GM19467 (cell line): ENCODE measurements at regions not wholly inside any gene's neighbourhood (a gene's known extent, or its start where the extent isn't known, plus 50 kb on each side); places are given as distances from the start of the nearest gene placed in this dataset.

Experiments
- ATAC-seq: cut with Tn5 transposase; IDR thresholded peaks from one replicate; pipeline ENCODE4 v1.9.1; 2021; ENCODE audit warnings: mild to moderate bottlenecking, moderate library complexity; ENCODE audit not compliant: unreplicated experiment

DNA sequence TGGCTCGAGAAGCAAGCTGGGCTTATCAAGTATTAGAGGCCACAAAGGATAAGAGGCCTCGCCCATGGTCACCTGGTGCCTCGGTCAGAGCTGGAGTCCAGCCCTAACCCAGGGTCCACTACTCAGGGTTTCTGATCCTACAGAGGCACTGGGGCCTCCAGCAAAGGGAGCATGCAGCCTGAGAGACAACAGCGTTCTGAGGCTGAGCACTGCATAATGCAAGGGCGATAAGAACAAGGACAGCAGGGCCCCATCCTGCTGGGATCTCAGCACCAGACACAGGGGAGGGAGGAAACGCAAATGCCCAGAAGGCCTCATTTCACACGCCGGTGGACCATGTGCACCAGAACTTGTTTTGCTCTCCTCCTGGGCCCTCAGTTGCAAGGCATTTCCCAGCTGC, 63.0 kb downstream of the C5orf15 start:
- no peak for ATAC-seq

GRCh38 chr5:133904641-133905040, 63.8 kb downstream of the C5orf15 start:
- ATAC-seq: no peak

- no peak for ATAC-seq
Observed at GRCh38 chr5:133902511-133903118, 65.8 kb downstream of the C5orf15 start.

DNA sequence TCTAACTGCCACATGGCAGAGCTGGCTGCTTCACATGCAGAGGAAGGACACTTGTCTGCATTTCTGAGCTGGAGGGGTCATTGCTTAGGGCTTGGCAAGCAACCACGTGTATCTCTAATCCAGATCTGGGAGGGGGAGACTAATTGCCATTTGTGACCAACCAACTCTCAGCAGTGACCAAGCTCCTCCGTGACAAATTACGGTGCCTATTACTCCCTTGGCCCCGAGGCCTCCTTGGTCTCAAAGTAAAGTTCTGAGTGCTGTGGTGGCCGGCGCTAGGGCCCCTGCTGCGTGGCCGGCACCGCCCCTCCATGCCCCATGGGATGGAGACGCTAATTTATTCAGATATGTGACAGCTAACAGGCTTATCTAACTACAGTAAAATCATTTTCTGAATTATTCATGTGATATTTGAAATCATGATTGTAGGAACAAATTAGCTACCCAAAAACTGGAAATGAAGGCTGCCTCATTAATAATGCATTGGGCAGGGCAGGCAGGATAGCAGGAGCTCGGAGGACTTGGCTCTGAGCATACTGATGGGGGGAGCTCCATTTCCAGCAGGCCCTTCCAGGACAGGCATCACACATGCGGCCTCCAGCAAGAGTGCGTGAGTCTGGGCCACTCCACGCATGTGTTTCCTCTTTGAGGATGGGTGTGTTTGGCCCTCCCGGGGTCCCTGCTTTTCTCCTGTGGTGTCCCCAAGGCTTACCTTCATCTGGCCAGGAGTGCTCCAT, 67.7 kb downstream of the C5orf15 start:
- ATAC-seq: no peak

DNA sequence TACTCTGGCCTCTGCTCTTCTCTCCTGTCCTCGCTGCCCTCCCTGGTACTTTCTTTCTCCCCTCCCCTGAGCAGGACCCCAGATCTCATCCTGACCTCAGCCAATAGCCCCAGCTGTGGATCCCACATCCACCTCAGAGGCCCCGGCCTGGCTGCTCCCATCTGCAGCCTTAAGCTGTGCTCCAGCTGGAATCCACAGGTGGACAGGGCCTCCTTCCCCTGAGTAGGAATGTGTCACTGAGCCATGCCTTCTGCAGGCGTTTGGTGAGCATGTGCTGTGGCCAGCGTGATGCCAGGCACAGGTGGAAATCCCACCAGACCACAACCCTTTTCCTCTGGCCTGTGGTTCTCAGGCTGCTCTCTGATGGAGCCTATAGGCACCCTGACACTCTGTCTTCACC, 68.9 kb downstream of the C5orf15 start:
- no peak for ATAC-seq

GRCh38 chr5:133898440-133898839, 70.0 kb downstream of the C5orf15 start:
- no peak for ATAC-seq

- ATAC-seq: no peak
Observed at GRCh38 chr5:133897431-133897830, 71.0 kb downstream of the C5orf15 start.

GRCh38 chr5:133896873-133897272, 71.6 kb downstream of the C5orf15 start:
- ATAC-seq: no peak

- ATAC-seq: no peak
Observed at GRCh38 chr5:133895979-133896845, 72.2 kb downstream of the C5orf15 start.

GRCh38 chr5:133894143-133894542, 74.3 kb downstream of the C5orf15 start:
- no peak for ATAC-seq

GRCh38 chr5:133892774-133893173, 75.7 kb downstream of the C5orf15 start:
- no peak for ATAC-seq

DNA sequence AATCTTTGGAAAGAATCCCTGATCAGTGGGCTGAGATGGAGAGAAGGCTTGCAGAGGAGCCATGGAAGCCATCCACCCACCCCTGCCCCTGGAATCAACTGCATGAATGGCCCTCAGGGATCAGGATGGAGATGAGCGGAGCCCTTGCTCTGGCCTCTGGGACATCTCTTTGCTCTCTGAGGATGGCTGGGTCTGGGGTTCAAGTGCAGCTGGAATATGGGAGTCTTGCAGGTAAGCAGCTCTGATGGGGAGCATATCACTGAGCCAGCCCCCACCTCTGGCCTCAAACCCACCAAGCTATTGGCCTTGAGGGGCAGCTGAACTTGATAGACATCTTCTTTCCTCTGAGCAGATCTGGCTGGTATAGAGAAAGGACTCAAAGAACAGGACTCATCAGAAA, 76.1 kb downstream of the C5orf15 start:
- ATAC-seq: no peak

DNA sequence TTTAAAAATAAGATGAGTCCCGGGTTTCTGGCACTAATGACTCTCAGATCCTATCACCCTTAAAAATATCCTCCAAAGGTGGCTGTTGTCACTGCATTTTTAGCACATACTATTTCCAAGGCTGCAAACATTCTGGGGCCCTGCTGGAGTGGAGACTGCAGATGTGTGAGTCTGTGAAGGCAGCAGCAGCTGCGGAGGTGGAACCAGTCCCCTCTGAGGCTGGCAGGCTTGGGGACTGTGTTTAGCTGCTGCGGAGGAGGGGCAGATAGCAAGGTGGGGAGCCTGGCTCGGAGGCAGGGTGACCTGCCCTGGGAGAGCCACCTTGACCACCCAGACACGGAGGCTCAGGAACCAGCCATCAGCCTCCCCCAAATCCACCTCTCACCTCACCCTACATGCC, 77.0 kb downstream of the C5orf15 start:
- ATAC-seq: no peak

GRCh38 chr5:133890776-133891280, 77.6 kb downstream of the C5orf15 start:
- no peak for ATAC-seq

DNA sequence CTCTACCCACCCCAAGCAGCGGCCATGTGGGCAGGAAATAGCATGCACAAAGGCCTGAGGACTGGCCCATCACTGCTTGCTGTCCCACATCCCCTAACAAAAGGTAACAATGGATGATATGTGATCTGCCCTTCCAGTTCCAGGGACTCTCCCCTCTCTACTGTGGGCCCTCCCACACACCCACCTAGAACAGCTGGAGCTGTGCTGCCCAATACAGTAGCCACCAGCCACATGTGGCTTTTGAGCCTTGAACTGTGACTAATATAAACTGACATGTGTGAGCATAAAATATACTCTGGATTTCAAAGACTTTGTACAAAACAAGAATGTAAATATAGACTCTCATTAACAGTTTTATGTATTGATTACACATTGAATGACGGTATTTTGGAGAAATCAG, 78.1 kb downstream of the C5orf15 start:
- no peak for ATAC-seq

GRCh38 chr5:133889271-133889905, 79.0 kb downstream of the C5orf15 start:
- no peak for ATAC-seq

DNA sequence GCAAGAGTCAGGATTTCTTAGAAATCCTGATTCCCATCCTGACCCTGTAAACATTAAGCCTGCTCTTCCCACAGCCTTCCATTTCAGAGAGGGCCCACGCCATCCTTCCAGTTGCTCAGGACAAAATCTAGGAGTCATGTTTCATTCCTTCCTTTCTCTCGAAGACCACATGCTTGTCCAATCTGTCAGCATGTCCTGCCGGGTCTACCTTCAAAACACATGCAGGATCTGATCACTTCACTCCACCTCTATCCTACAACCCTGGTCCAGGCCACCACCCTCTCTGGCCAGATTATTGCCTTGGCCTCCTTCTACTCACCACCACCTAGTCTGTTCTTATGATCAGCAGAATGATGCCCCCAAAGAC, 79.8 kb downstream of the C5orf15 start:
- ATAC-seq: no peak

- ATAC-seq: no peak
Observed at GRCh38 chr5:133885566-133885965, 82.9 kb downstream of the C5orf15 start.

DNA sequence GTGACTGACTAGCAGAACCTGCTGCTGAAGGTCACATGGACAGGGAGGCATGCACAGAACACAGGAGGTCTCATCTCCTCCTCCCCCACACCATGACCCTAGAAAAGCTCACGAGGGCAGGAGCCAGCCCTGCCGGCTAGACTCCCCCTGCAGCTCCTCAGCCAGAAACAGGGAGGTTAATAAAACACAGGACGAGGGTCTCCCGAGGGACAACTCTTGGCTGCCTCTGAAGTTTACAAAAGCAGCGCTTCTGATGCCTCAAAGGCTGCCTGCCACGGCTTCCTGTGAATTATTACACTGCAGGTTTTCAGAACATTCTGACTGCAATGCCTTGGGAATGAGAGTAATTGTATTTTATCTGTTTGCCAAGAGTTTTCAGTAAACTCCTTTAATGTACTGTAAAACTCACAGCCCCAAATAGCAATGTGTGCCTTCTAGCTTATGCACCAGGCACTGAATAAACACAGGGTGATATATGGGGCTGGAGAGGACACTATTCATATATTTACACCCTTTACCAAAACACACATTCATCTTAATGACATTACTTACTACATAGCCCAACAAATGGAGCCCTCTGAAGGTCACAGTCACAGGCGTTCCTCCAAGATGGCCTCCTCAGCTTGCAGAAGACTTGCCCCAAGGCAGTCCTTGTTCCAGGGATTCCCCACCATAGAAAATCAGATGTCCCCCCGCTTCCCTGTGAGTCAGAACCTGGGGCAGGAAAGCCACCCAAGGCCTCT, 83.7 kb downstream of the C5orf15 start:
- no peak for ATAC-seq

GRCh38 chr5:133883916-133884315, 84.5 kb downstream of the C5orf15 start:
- ATAC-seq: no peak

DNA sequence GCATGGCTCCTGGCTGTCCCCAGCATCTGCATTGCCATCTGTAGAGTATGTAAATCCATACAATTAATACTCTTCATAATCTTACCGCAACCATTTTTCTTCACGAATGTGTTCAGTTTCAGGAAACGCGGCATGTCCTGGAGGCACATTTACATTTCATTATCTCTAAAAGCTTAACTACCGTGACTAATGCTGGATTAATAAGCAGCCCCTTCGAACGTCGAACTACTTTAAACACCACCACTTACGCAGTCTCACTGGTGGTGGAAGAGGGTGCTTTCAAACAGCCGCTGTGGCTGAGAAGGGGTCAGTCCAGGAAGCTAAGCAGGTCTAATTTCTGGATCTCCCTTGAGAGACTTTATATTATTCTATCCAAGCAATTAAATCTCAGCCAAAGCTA, 85.6 kb downstream of the C5orf15 start:
- no peak for ATAC-seq
